Neural cell (in vitro differentiated cells): ENCODE measurements at regions not wholly inside any gene's neighbourhood (a gene's known extent, or its start where the extent isn't known, plus 50 kb on each side); places are given as distances from the start of the nearest gene placed in this dataset.

Experiments used
- H2AFZ ChIP-seq: fragments of 200-600, 300-800 bp; sonication (generic), shearing (Covaris generic); 2 replicates; pipeline ENCODE4 v1.6.0; 2014; ENCODE audit warnings: low read depth, mild to moderate bottlenecking, antibody characterized with exemption, low read length, moderate library complexity
- H3F3A ChIP-seq: fragments of 200-600 bp; shearing (Covaris generic); 2 replicates; pipeline ENCODE4 v1.6.1; 2016; ENCODE audit warnings: mild to moderate bottlenecking, moderate library complexity, mixed read lengths, antibody characterized with exemption, low read length; ENCODE audit not compliant: insufficient read depth, poor library complexity, severe bottlenecking
- H3K27ac ChIP-seq: fragments of 200-600, 300-800 bp; sonication (generic), shearing (Covaris generic); 2 replicates; pipeline ENCODE4 v1.5.1; 2014; ENCODE audit warnings: mild to moderate bottlenecking, low read length, moderate library complexity
- H3K27me3 ChIP-seq: fragments of 300-800, 200-600 bp; sonication (generic), shearing (Covaris generic); 2 replicates; pipeline ENCODE4 v1.6.0; 2014; ENCODE audit warnings: mild to moderate bottlenecking, low read depth, low read length, moderate library complexity; ENCODE audit not compliant: insufficient read depth
- H3K36me3 ChIP-seq: fragments of 300-800, 200-600 bp; sonication (generic), shearing (Covaris generic); 2 replicates; pipeline ENCODE4 v1.5.1; 2014; ENCODE audit warnings: mild to moderate bottlenecking, antibody characterized with exemption, low read length, moderate library complexity; ENCODE audit not compliant: insufficient read depth
- H3K4me2 ChIP-seq: fragments of 300-800, 200-600 bp; sonication (generic), shearing (Covaris generic); 2 replicates; pipeline ENCODE4 v1.6.0; 2014; ENCODE audit warnings: mild to moderate bottlenecking, low read length
- H3K4me3 ChIP-seq: fragments of 300-800, 200-600 bp; sonication (generic), shearing (Covaris generic); 2 replicates; pipeline ENCODE4 v1.5.1; 2014; ENCODE audit warnings: mild to moderate bottlenecking, low read length, moderate library complexity
- H3K79me2 ChIP-seq: fragments of 200-600 bp; shearing (Covaris generic); replicated peaks from 2 replicates; pipeline ENCODE4 v1.6.0; 2014; ENCODE audit warnings: mild to moderate bottlenecking, low read length, moderate library complexity; ENCODE audit not compliant: insufficient read depth
- H3K9ac ChIP-seq: fragments of 300-800, 200-600 bp; sonication (generic), shearing (Covaris generic); 2 replicates; pipeline ENCODE4 v1.6.1; 2016; ENCODE audit warnings: mild to moderate bottlenecking, low read length, mixed read lengths
- H3K9me2 ChIP-seq: fragments of 200-600 bp; shearing (Covaris generic); 2 replicates; pipeline ENCODE4 v1.6.1; 2016; ENCODE audit warnings: mild to moderate bottlenecking, low read length, mixed read lengths; ENCODE audit not compliant: insufficient read depth
- H3K9me3 ChIP-seq: fragments of 200-600, 300-800 bp; sonication (generic), shearing (Covaris generic); 2 replicates; pipeline ENCODE4 v1.6.1; 2016; ENCODE audit warnings: mild to moderate bottlenecking, mixed run types, low read length, moderate library complexity, mixed read lengths
- H4K20me1 ChIP-seq: fragments of 200-600 bp; shearing (Covaris generic); 2 replicates; pipeline ENCODE4 v1.6.1; 2016; ENCODE audit warnings: mild to moderate bottlenecking, mixed run types; ENCODE audit not compliant: insufficient read depth
- CTCF ChIP-seq: fragments of 450-650 bp; IDR thresholded peaks from 2 replicates; pipeline ENCODE4 v1.5.1; 2014; ENCODE audit warnings: antibody characterized with exemption, mild to moderate bottlenecking, moderate library complexity; ENCODE audit not compliant: poor library complexity, severe bottlenecking
- EP300 ChIP-seq: fragments of 450-650 bp; conservative IDR thresholded peaks from 2 replicates; pipeline ENCODE4 v1.6.1; 2014; ENCODE audit warnings: antibody characterized with exemption, mild to moderate bottlenecking, moderate library complexity; ENCODE audit not compliant: poor library complexity, severe bottlenecking
- EZH2 ChIP-seq: fragments of 200-600, 300-800 bp; shearing (Covaris generic), sonication (generic); IDR thresholded peaks from 2 replicates; pipeline ENCODE4 v1.6.1; 2014; ENCODE audit warnings: antibody characterized with exemption, low read length, borderline replicate concordance, mild to moderate bottlenecking; ENCODE audit not compliant: insufficient read depth, poor library complexity, severe bottlenecking
- MXI1 ChIP-seq: fragments of 450-650 bp; conservative IDR thresholded peaks from 2 replicates; pipeline ENCODE4 v1.6.1; 2014; ENCODE audit warnings: antibody characterized with exemption, mild to moderate bottlenecking; ENCODE audit not compliant: poor library complexity, severe bottlenecking
- POLR2AphosphoS5 ChIP-seq: IDR thresholded peaks from 2 replicates; pipeline ENCODE4 v1.6.1; 2012
- REST ChIP-seq: IDR thresholded peaks from 2 replicates; pipeline ENCODE4 v1.6.1; 2012; ENCODE audit warnings: borderline replicate concordance
- SMC3 ChIP-seq: fragments of 450-650 bp; conservative IDR thresholded peaks from 2 replicates; pipeline ENCODE4 v1.6.1; 2014; ENCODE audit warnings: antibody characterized with exemption, mild to moderate bottlenecking, moderate library complexity; ENCODE audit not compliant: poor library complexity

- Histone ChIP-seq H3K9me2 (no peaks in the 10 kb centered on the region), H3K4me3 (no peak overlapping the region), H2AFZ (no peak overlapping the region), H3K4me2 (no peak overlapping the region), H3K36me3 (no peaks in the 10 kb centered on the region), H3K9ac (no peak overlapping the region), H3K27ac (no peak overlapping the region), H3K27me3 (no peaks in the 10 kb centered on the region), H3K9me3 (no peaks in the 10 kb centered on the region), H3F3A (no peaks in the 10 kb centered on the region), H4K20me1 (no peaks in the 10 kb centered on the region), H3K79me2 (no peaks in the 10 kb centered on the region)
- TF ChIP-seq EP300 (no peak), CTCF (no peak), REST (no peak), MXI1 (no peak), SMC3 (no peak), EZH2 (no peak), POLR2AphosphoS5 (no peak)
Observed at GRCh38 chr1:239675735-239676134, 289.4 kb downstream of the CHRM3 start.

GRCh38 chr1:239676522-239677273 is 290.3 kb downstream of the CHRM3 start:
- no peak for TF ChIP-seq REST
- TF ChIP-seq SMC3: no peak
- no peak overlapping the region for H3K4me2 ChIP-seq
- H3K9me2 ChIP-seq: no peaks in the 10 kb centered on the region
- no peak overlapping the region for H2AFZ ChIP-seq
- no peaks in the 10 kb centered on the region for H3F3A ChIP-seq
- no peaks in the 10 kb centered on the region for H3K79me2 ChIP-seq
- H4K20me1 ChIP-seq: no peaks in the 10 kb centered on the region
- H3K27ac ChIP-seq: no peak overlapping the region
- H3K27me3 ChIP-seq: no peaks in the 10 kb centered on the region
- H3K36me3 ChIP-seq: no peaks in the 10 kb centered on the region
- H3K4me3 ChIP-seq: no peak overlapping the region
- H3K9me3 ChIP-seq: no peaks in the 10 kb centered on the region
- H3K9ac ChIP-seq: no peak overlapping the region
